Activated CD8-positive, alpha-beta T cell treated with anti-CD3 and anti-CD28 coated beads for 36 hours (primary cell): ENCODE measurements at regions not wholly inside any gene's neighbourhood (a gene's known extent, or its start where the extent isn't known, plus 50 kb on each side); places are given as distances from the start of the nearest gene placed in this dataset.

Experiments used
- ATAC-seq: fragments of 200-7000 bp; cut with Tn5 transposase; one replicate; pipeline ENCODE4 v1.10.0; 2021; ENCODE audit warnings: mild to moderate bottlenecking, moderate library complexity
- CTCF ChIA-PET: fragments of 350-600 bp; sonication (Branson Sonifier 250); formaldehyde crosslinking; loops from one replicate; lab custom pipeline; 2021; ENCODE audit warnings: antibody characterized with exemption; lab: Charles Lee
- POLR2A ChIA-PET: fragments of 350-600 bp; sonication (Branson Sonifier 250); formaldehyde crosslinking; loops from one replicate; lab custom pipeline; 2021; ENCODE audit warnings: antibody characterized with exemption; lab: Charles Lee
- DNase-seq: peaks from one replicate; pipeline ENCODE4 v3.0.0-alpha.2; 2020
- H3K27ac Mint-ChIP-seq: one replicate; pipeline ENCODE4 v1.8.0; 2021; ENCODE audit warnings: mild to moderate bottlenecking, mixed read lengths
- H3K27me3 Mint-ChIP-seq: one replicate; pipeline ENCODE4 v1.8.0; 2021; ENCODE audit warnings: mixed read lengths
- H3K36me3 Mint-ChIP-seq: one replicate; pipeline ENCODE4 v1.8.0; 2021; ENCODE audit warnings: low read depth, mixed read lengths
- H3K4me1 Mint-ChIP-seq: one replicate; pipeline ENCODE4 v1.8.0; 2021; ENCODE audit warnings: low read depth, mixed read lengths
- H3K4me3 Mint-ChIP-seq: one replicate; pipeline ENCODE4 v1.8.0; 2021; ENCODE audit warnings: mild to moderate bottlenecking, moderate library complexity, mixed read lengths
- H3K9me3 Mint-ChIP-seq: one replicate; pipeline ENCODE4 v1.8.0; 2021; ENCODE audit warnings: mixed read lengths
- intact Hi-C: fragments of 100-400 bp; cut with micrococcal nuclease; formaldehyde crosslinking; loops from one replicate; pipeline ENCODE4 v1.10.0; 2022
- TF ChIP-seq, protein P1 (sequence below): fragments of 200-600 bp; IDR thresholded peaks from one replicate; pipeline ENCODE4 v1.8.0; 2022; ENCODE audit warnings: antibody characterized with exemption, mild to moderate bottlenecking

DNA sequence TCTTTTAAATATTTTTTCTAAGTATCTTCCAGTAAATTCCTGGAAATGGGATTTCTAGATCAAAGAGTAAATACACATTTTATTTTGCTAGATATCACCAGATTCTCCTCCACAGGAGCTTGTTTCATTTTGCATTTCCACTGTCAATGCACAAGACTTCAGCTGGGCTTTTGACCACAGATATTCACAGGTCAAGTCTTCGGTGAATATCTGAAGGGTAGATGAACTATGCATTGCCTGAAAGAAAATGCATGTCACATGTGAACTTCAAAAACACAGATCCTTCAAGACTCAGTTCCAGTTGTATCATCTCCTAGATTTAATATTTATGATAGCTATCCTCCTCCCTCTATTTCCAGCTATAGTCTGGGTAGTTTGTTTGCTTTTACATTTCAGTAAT is 963.6 kb upstream of the GOT2 start:
- DNase-seq (no peak), ATAC-seq (no peak)
- no peak overlapping the region for H3K27ac Mint-ChIP-seq
- intact Hi-C loops: no loop called here
- CTCF ChIA-PET: no interaction called here
- no peak overlapping the region for H3K4me3 Mint-ChIP-seq
- H3K27me3 Mint-ChIP-seq: no peaks in the 10 kb centered on the region
- POLR2A ChIA-PET: no interaction called here
- TF ChIP-seq, protein P1, sequence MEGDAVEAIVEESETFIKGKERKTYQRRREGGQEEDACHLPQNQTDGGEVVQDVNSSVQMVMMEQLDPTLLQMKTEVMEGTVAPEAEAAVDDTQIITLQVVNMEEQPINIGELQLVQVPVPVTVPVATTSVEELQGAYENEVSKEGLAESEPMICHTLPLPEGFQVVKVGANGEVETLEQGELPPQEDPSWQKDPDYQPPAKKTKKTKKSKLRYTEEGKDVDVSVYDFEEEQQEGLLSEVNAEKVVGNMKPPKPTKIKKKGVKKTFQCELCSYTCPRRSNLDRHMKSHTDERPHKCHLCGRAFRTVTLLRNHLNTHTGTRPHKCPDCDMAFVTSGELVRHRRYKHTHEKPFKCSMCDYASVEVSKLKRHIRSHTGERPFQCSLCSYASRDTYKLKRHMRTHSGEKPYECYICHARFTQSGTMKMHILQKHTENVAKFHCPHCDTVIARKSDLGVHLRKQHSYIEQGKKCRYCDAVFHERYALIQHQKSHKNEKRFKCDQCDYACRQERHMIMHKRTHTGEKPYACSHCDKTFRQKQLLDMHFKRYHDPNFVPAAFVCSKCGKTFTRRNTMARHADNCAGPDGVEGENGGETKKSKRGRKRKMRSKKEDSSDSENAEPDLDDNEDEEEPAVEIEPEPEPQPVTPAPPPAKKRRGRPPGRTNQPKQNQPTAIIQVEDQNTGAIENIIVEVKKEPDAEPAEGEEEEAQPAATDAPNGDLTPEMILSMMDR: no peak
- no peaks in the 10 kb centered on the region for H3K4me1 Mint-ChIP-seq
- H3K36me3 Mint-ChIP-seq: no peaks in the 10 kb centered on the region
- H3K9me3 Mint-ChIP-seq: peaks cover 7% of the 10 kb centered on the region

DNA sequence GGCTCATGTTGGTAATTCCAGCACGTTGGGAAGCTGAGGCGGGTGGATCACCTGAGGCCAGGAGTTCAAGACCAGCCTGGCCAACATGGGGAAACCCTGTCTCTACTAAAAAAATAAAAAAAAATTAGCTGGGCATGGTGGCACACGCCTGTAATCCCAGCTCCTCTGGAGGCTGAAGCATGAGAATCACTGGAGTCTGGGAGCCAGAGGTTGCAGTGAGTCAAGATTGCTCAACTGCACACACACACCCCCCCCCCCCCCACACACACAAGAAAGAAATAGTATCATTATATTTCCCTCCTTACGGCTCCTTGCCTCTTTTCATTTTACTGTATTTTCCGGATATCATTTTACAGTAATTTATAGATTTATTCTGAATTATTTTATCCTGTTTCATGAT is 963.1 kb upstream of the GOT2 start:
- intact Hi-C loops: no loop called here
- CTCF ChIA-PET: no interaction called here
- ATAC-seq (no peak), DNase-seq (no peak)
- Mint-ChIP-seq H3K9me3 (peaks cover 7% of the 10 kb centered on the region), H3K27ac (no peak overlapping the region), H3K4me1 (no peaks in the 10 kb centered on the region), H3K36me3 (no peaks in the 10 kb centered on the region), H3K4me3 (no peak overlapping the region), H3K27me3 (no peaks in the 10 kb centered on the region)
- TF ChIP-seq, protein P1: no peak
- POLR2A ChIA-PET: no interaction called here

DNA sequence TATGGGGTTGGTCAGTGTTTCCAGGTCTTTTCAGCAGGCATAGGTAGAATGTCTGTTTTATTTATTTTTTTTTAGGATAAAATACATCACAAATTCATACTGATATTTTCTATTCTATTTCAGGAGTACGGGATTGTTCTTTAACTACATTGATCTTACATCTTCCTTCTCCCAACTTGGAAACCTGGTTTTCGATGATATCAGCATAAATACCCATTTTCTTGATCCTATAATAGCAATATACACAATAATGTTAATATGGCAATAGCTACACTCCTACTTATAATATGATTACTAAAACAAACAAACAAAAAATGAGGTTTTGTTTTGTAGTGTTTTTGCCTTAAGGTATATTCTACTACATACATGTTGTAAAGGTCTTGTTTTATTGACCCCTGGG is 962.4 kb upstream of the GOT2 start:
- intact Hi-C loops: no loop called here
- CTCF ChIA-PET: no interaction called here
- Mint-ChIP-seq H3K4me1 (no peaks in the 10 kb centered on the region), H3K9me3 (peaks cover 7% of the 10 kb centered on the region), H3K36me3 (no peaks in the 10 kb centered on the region), H3K4me3 (no peak overlapping the region), H3K27ac (no peak overlapping the region), H3K27me3 (no peaks in the 10 kb centered on the region)
- DNase-seq: no peak
- no peak for ATAC-seq
- TF ChIP-seq, protein P1: no peak
- POLR2A ChIA-PET: no interaction called here

DNA sequence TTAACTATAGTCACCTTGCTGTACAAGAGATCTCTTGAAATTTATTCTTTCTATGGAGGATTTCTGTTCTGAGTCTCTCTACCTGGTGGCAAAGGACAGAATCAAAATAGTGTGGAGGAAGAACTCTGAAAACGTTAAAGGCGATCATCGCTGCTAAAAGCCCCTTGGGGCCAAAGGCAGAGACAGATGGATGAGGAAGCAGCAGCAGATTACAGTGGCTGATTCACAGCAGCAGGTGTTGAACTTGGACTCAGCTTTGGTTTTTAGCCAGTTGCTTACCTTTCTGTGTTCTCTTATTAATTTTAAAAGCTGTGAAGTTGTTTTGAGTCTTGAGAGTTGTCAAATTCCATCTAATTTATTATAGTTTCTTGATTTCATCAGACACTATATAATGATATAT is 956.1 kb upstream of the GOT2 start:
- H3K27ac Mint-ChIP-seq: no peak overlapping the region
- H3K9me3 Mint-ChIP-seq: peaks cover 9% of the 10 kb centered on the region
- intact Hi-C loops: no loop called here
- H3K4me3 Mint-ChIP-seq: no peak overlapping the region
- CTCF ChIA-PET: no interaction called here
- no peaks in the 10 kb centered on the region for H3K27me3 Mint-ChIP-seq
- no peaks in the 10 kb centered on the region for H3K4me1 Mint-ChIP-seq
- TF ChIP-seq, protein P1: no peak
- POLR2A ChIA-PET: no interaction called here
- no peak for ATAC-seq
- DNase-seq: no peak
- no peaks in the 10 kb centered on the region for H3K36me3 Mint-ChIP-seq

DNA sequence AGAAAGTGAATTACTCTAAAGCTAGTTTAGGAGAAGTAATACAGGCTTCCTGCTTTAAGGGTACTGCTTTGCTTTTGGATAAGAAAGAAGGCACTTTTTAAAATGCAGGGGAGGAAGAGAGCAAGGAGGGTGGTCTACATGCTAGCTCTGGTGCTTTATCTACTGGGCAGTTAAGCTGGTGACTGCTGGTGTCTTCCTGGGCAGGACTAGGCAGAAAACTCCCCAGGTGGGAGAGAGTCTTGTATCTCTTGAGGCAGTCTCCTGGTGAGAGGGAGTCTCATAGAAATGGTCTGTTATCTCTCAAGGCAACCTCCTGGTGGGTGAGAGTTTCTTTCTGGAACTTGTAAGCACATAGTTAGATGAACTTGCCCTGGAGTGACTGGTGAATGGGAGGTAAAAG is 953.9 kb upstream of the GOT2 start:
- peaks cover 8% of the 10 kb centered on the region for H3K9me3 Mint-ChIP-seq
- DNase-seq: no peak
- TF ChIP-seq, protein P1: no peak
- no peaks in the 10 kb centered on the region for H3K36me3 Mint-ChIP-seq
- H3K4me3 Mint-ChIP-seq: no peak overlapping the region
- H3K4me1 Mint-ChIP-seq: no peaks in the 10 kb centered on the region
- POLR2A ChIA-PET: no interaction called here
- intact Hi-C loops: no loop called here
- CTCF ChIA-PET: no interaction called here
- H3K27me3 Mint-ChIP-seq: no peaks in the 10 kb centered on the region
- H3K27ac Mint-ChIP-seq: no peak overlapping the region
- ATAC-seq: no peak
